ENCODE measurements at regions not wholly inside any gene's neighbourhood (a gene's known extent, or its start where the extent isn't known, plus 50 kb on each side); places are given as distances from the start of the nearest gene placed in this dataset.

DNA sequence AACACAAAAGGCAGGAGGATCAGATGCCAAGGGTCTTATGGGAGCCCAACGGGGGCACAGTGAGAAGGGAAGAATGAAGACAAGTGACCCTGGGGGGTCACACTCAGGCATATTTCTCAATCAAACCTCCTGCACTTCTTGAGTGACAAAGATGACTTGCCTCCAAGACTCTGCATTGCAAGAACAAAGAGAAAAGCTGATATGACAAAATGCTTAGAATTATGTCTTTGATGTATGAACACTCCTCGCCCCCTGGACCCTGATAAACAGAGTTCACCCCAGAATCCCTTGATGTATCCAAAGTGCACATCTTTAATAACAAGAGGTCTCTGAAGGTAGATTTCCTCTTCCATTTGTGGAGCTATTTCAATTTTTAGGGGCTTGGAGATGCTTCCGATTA, 146.5 kb downstream of the C5orf15 start:
- Histone ChIP-seq H2BK5ac (ENCODE audit: low read depth, low read length, poor library complexity, severe bottlenecking) (no peak overlapping the region), H2BK15ac (ENCODE audit: low read depth, poor library complexity, severe bottlenecking) (no peak overlapping the region)
- WGBS, result 80% methylated on average over 2 of the region's 3 CpGs

GRCh38 chr5:133821311-133821741, 147.1 kb downstream of the C5orf15 start:
- peaks cover 8% of the 10 kb centered on the region for H3K4me1 ChIP-seq (ENCODE audit: control insufficient read depth, insufficient read depth, low read depth, low read length)
- no peak overlapping the region for H2BK5ac ChIP-seq (ENCODE audit: low read depth, low read length, poor library complexity, severe bottlenecking)
- H3K9me3 ChIP-seq (ENCODE audit: control insufficient read depth, low read length), result no peaks in the 10 kb centered on the region
- no peak for DNase-seq
- H3K14ac ChIP-seq (ENCODE audit: low read length in 2 of 2), result no peak overlapping the region
- no peak overlapping the region for H3K18ac ChIP-seq (ENCODE audit: low read depth in 1 of 2, low read length in 2 of 2)
- H2AK5ac ChIP-seq (ENCODE audit: low read length, severe bottlenecking), result no peak overlapping the region
- H3K27me3 ChIP-seq (ENCODE audit: control insufficient read depth in 1 of 2, insufficient read depth in 1 of 2, low read length in 2 of 2), result peaks cover 24 to 68% of the 10 kb centered on the region in 2 experiments
- H3K23ac ChIP-seq (ENCODE audit: low read length in 2 of 2), result no peak overlapping the region
- no peak overlapping the region for H3K9ac ChIP-seq (ENCODE audit: low read length)
- no peak overlapping the region for H4K8ac ChIP-seq (ENCODE audit: low read length)
- no peak overlapping the region for H2BK12ac ChIP-seq (ENCODE audit: low read length in 2 of 2)
- no peak overlapping the region for H3K27ac ChIP-seq (ENCODE audit: low read length, poor library complexity, severe bottlenecking)
- no peaks in the 10 kb centered on the region for H3K36me3 ChIP-seq (ENCODE audit: control insufficient read depth in 1 of 2, insufficient read depth in 2 of 2, low read depth in 1 of 2, low read length in 2 of 2)
- no peak overlapping the region for H4K91ac ChIP-seq (ENCODE audit: low read length)
- no peaks in the 10 kb centered on the region for H3K79me1 ChIP-seq (replicated peaks; ENCODE audit: low read length, poor library complexity, severe bottlenecking)
- H3K4me3 ChIP-seq (ENCODE audit: insufficient read depth in 1 of 2, low read depth in 1 of 2, low read length in 2 of 2), result no peak overlapping the region
- H2BK15ac ChIP-seq (ENCODE audit: low read depth, poor library complexity, severe bottlenecking), result no peak overlapping the region
- no peak overlapping the region for H2AFZ ChIP-seq (ENCODE audit: low read depth, low read length)
- H3K4me2 ChIP-seq (ENCODE audit: low read length, poor library complexity, severe bottlenecking), result no peak overlapping the region
- no peak overlapping the region for H3K4ac ChIP-seq (ENCODE audit: low read depth in 1 of 2, low read length in 2 of 2)
- 82% methylated on average over 2 of the region's 2 CpGs for WGBS
- no peak overlapping the region for H2BK120ac ChIP-seq (ENCODE audit: low read depth, low read length)

More for the DNA sequence above, 146.5 kb downstream of the C5orf15 start:
- H3K27me3 ChIP-seq (ENCODE audit: control insufficient read depth in 1 of 2, insufficient read depth in 1 of 2, low read length in 2 of 2), result peaks cover 27 to 69% of the 10 kb centered on the region in 2 experiments
- no peaks in the 10 kb centered on the region for H3K79me1 ChIP-seq (replicated peaks; ENCODE audit: low read length, poor library complexity, severe bottlenecking)
- no peak overlapping the region for H3K27ac ChIP-seq (ENCODE audit: low read length, poor library complexity, severe bottlenecking)
- H3K14ac ChIP-seq (ENCODE audit: low read length in 2 of 2), result no peak overlapping the region
- H3K4me3 ChIP-seq (ENCODE audit: insufficient read depth in 1 of 2, low read depth in 1 of 2, low read length in 2 of 2), result no peak overlapping the region
- H2AK5ac ChIP-seq (ENCODE audit: low read length, severe bottlenecking), result no peak overlapping the region
- no peaks in the 10 kb centered on the region for H3K9me3 ChIP-seq (ENCODE audit: control insufficient read depth, low read length)
- no peak overlapping the region for H3K9ac ChIP-seq (ENCODE audit: low read length)
- peaks cover 8% of the 10 kb centered on the region for H3K4me1 ChIP-seq (ENCODE audit: control insufficient read depth, insufficient read depth, low read depth, low read length)
- H3K36me3 ChIP-seq (ENCODE audit: control insufficient read depth in 1 of 2, insufficient read depth in 2 of 2, low read depth in 1 of 2, low read length in 2 of 2), result no peaks in the 10 kb centered on the region
- no peak overlapping the region for H3K23ac ChIP-seq (ENCODE audit: low read length in 2 of 2)
- H4K91ac ChIP-seq (ENCODE audit: low read length), result no peak overlapping the region
- no peak for DNase-seq
- no peak overlapping the region for H3K4me2 ChIP-seq (ENCODE audit: low read length, poor library complexity, severe bottlenecking)
- no peak overlapping the region for H3K18ac ChIP-seq (ENCODE audit: low read depth in 1 of 2, low read length in 2 of 2)
- H2BK12ac ChIP-seq (ENCODE audit: low read length in 2 of 2), result no peak overlapping the region
- H4K8ac ChIP-seq (ENCODE audit: low read length), result no peak overlapping the region
- H2AFZ ChIP-seq (ENCODE audit: low read depth, low read length), result no peak overlapping the region
- H2BK120ac ChIP-seq (ENCODE audit: low read depth, low read length), result no peak overlapping the region
- no peak overlapping the region for H3K4ac ChIP-seq (ENCODE audit: low read depth in 1 of 2, low read length in 2 of 2)

- no peak overlapping the region for H3K14ac ChIP-seq (ENCODE audit: low read length in 2 of 2)
- H3K4me3 ChIP-seq (ENCODE audit: insufficient read depth in 1 of 2, low read depth in 1 of 2, low read length in 2 of 2), result no peak overlapping the region
- no peak overlapping the region for H3K4me2 ChIP-seq (ENCODE audit: low read length, poor library complexity, severe bottlenecking)
- no peaks in the 10 kb centered on the region for H3K9me3 ChIP-seq (ENCODE audit: control insufficient read depth, low read length)
- H3K9ac ChIP-seq (ENCODE audit: low read length), result no peak overlapping the region
- no peak overlapping the region for H2BK12ac ChIP-seq (ENCODE audit: low read length in 2 of 2)
- no peak overlapping the region for H2BK120ac ChIP-seq (ENCODE audit: low read depth, low read length)
- H3K27ac ChIP-seq (ENCODE audit: low read length, poor library complexity, severe bottlenecking), result no peak overlapping the region
- no peaks in the 10 kb centered on the region for H3K79me1 ChIP-seq (replicated peaks; ENCODE audit: low read length, poor library complexity, severe bottlenecking)
- H4K91ac ChIP-seq (ENCODE audit: low read length), result no peak overlapping the region
- no peak overlapping the region for H2AK5ac ChIP-seq (ENCODE audit: low read length, severe bottlenecking)
- no peak overlapping the region for H2AFZ ChIP-seq (ENCODE audit: low read depth, low read length)
- no peak for DNase-seq
- no peak overlapping the region for H3K4ac ChIP-seq (ENCODE audit: low read depth in 1 of 2, low read length in 2 of 2)
- 71% methylated on average over 3 of the region's 3 CpGs for whole genome bisulfite sequencing
- no peak overlapping the region for H4K8ac ChIP-seq (ENCODE audit: low read length)
- H3K4me1 ChIP-seq (ENCODE audit: control insufficient read depth, insufficient read depth, low read depth, low read length), result peaks cover 6% of the 10 kb centered on the region
- H3K18ac ChIP-seq (ENCODE audit: low read depth in 1 of 2, low read length in 2 of 2), result no peak overlapping the region
- H3K23ac ChIP-seq (ENCODE audit: low read length in 2 of 2), result no peak overlapping the region
- no peaks in the 10 kb centered on the region for H3K36me3 ChIP-seq (ENCODE audit: control insufficient read depth in 1 of 2, insufficient read depth in 2 of 2, low read depth in 1 of 2, low read length in 2 of 2)
- H2BK5ac ChIP-seq (ENCODE audit: low read depth, low read length, poor library complexity, severe bottlenecking), result no peak overlapping the region
- peaks cover 24 to 66% of the 10 kb centered on the region in 2 experiments for H3K27me3 ChIP-seq (ENCODE audit: control insufficient read depth in 1 of 2, insufficient read depth in 1 of 2, low read length in 2 of 2)
- H2BK15ac ChIP-seq (ENCODE audit: low read depth, poor library complexity, severe bottlenecking), result no peak overlapping the region
Measured at GRCh38 chr5:133820507-133820906, 147.9 kb downstream of the C5orf15 start.

GRCh38 chr5:133819977-133820471, 148.4 kb downstream of the C5orf15 start:
- H2AK5ac ChIP-seq (ENCODE audit: low read length, severe bottlenecking), result no peak overlapping the region
- no peaks in the 10 kb centered on the region for H3K79me1 ChIP-seq (replicated peaks; ENCODE audit: low read length, poor library complexity, severe bottlenecking)
- no peaks in the 10 kb centered on the region for H3K9me3 ChIP-seq (ENCODE audit: control insufficient read depth, low read length)
- peak; percentile 10 for DNase-seq
- WGBS, result 54% methylated on average over 11 of the region's 11 CpGs
- peaks cover 24 to 66% of the 10 kb centered on the region in 2 experiments for H3K27me3 ChIP-seq (ENCODE audit: control insufficient read depth in 1 of 2, insufficient read depth in 1 of 2, low read length in 2 of 2)
- no peak overlapping the region for H3K23ac ChIP-seq (ENCODE audit: low read length in 2 of 2)
- peaks cover 5% of the 10 kb centered on the region for H3K4me1 ChIP-seq (ENCODE audit: control insufficient read depth, insufficient read depth, low read depth, low read length)
- no peak overlapping the region for H2BK120ac ChIP-seq (ENCODE audit: low read depth, low read length)
- no peak overlapping the region for H2BK15ac ChIP-seq (ENCODE audit: low read depth, poor library complexity, severe bottlenecking)
- H3K4me2 ChIP-seq (ENCODE audit: low read length, poor library complexity, severe bottlenecking), result no peak overlapping the region
- H3K14ac ChIP-seq (ENCODE audit: low read length in 2 of 2), result peak overlapping the region in 1 of 2 experiments; percentile 72
- H4K8ac ChIP-seq (ENCODE audit: low read length), result no peak overlapping the region
- no peak overlapping the region for H3K9ac ChIP-seq (ENCODE audit: low read length)
- H2BK12ac ChIP-seq (ENCODE audit: low read length in 2 of 2), result no peak overlapping the region
- no peak overlapping the region for H4K91ac ChIP-seq (ENCODE audit: low read length)
- no peak overlapping the region for H3K18ac ChIP-seq (ENCODE audit: low read depth in 1 of 2, low read length in 2 of 2)
- H3K27ac ChIP-seq (ENCODE audit: low read length, poor library complexity, severe bottlenecking), result no peak overlapping the region
- H2AFZ ChIP-seq (ENCODE audit: low read depth, low read length), result no peak overlapping the region
- no peak overlapping the region for H3K4me3 ChIP-seq (ENCODE audit: insufficient read depth in 1 of 2, low read depth in 1 of 2, low read length in 2 of 2)
- no peak overlapping the region for H2BK5ac ChIP-seq (ENCODE audit: low read depth, low read length, poor library complexity, severe bottlenecking)
- no peak overlapping the region for H3K4ac ChIP-seq (ENCODE audit: low read depth in 1 of 2, low read length in 2 of 2)
- no peaks in the 10 kb centered on the region for H3K36me3 ChIP-seq (ENCODE audit: control insufficient read depth in 1 of 2, insufficient read depth in 2 of 2, low read depth in 1 of 2, low read length in 2 of 2)
